IMR-90 (cell line): ENCODE measurements at regions not wholly inside any gene's neighbourhood (a gene's known extent, or its start where the extent isn't known, plus 50 kb on each side); places are given as distances from the start of the nearest gene placed in this dataset.

ENCODE experiments used
- ATAC-seq: fragments of 200-7000 bp; cut with Tn5 transposase; 2 replicates; pipeline ENCODE4 v1.9.1; 2020; ENCODE audit warnings: low read depth, mild to moderate bottlenecking, moderate library complexity
- BruUV-seq: library from RNA; stranded (reverse); fragments of 400-500 nt; replicated peaks from 2 replicates; lab custom pipeline; 2021; lab: Mats Ljungman, UMichigan
- CTCF ChIA-PET: fragments of 300-600 bp; formaldehyde crosslinking; extraction: SDS; loops from one replicate; lab custom pipeline; 2021; ENCODE audit warnings: antibody characterized with exemption; lab: Yijun Ruan, JAX
- POLR2A ChIA-PET: fragments of 300-600 bp; sonication (Branson Sonifier 250); formaldehyde crosslinking; loops from one replicate; lab custom pipeline; 2022; ENCODE audit warnings: antibody characterized with exemption; ENCODE audit not compliant: unreplicated experiment; lab: Charles Lee
- DNase-seq: peaks from one replicate; pipeline ENCODE4 v3.0.0; 2013
- H2AFZ ChIP-seq: replicated peaks from 2 replicates; pipeline ENCODE3; 2013; ENCODE audit warnings: low read length, mild to moderate bottlenecking; ENCODE audit not compliant: poor library complexity
- H2AK5ac ChIP-seq: 2 replicates; pipeline ENCODE4 v1.6.1; 2013; ENCODE audit warnings: low read depth, low read length, inconsistent platforms
- H2AK9ac ChIP-seq: replicated peaks from 2 replicates; pipeline ENCODE3; 2013; ENCODE audit warnings: mild to moderate bottlenecking, low read depth, low read length, moderate library complexity; ENCODE audit not compliant: poor library complexity
- H2BK120ac ChIP-seq: 2 replicates; pipeline ENCODE4 v1.6.1; 2013; ENCODE audit warnings: low read depth, low read length, inconsistent platforms
- H2BK15ac ChIP-seq: 3 replicates; pipeline ENCODE4 v1.6.1; 2013; ENCODE audit warnings: low read depth, low read length, inconsistent platforms
- H2BK20ac ChIP-seq: 2 replicates; pipeline ENCODE4 v1.6.1; 2013; ENCODE audit warnings: low read depth, mild to moderate bottlenecking, inconsistent platforms, low read length, moderate library complexity
- H2BK5ac ChIP-seq: 2 replicates; pipeline ENCODE4 v1.6.1; 2013; ENCODE audit warnings: mild to moderate bottlenecking, low read depth, low read length, inconsistent platforms; ENCODE audit not compliant: poor library complexity, severe bottlenecking
- H3K14ac ChIP-seq: replicated peaks from 2 replicates; pipeline ENCODE4 v1.6.1; 2013; ENCODE audit warnings: low read depth, low read length, inconsistent platforms
- H3K18ac ChIP-seq: 2 replicates; pipeline ENCODE4 v1.6.1; 2013; ENCODE audit warnings: low read depth, low read length, control low read depth
- H3K23ac ChIP-seq: 2 replicates; pipeline ENCODE4 v1.6.1; 2013; ENCODE audit warnings: low read depth, low read length, inconsistent platforms
- H3K27ac ChIP-seq: 2 replicates; pipeline ENCODE4 v1.5.1; 2013; ENCODE audit warnings: mild to moderate bottlenecking, control low read depth, low read length; ENCODE audit not compliant: insufficient read depth
- H3K27me3 ChIP-seq: 2 replicates; pipeline ENCODE4 v1.6.1; 2013; ENCODE audit warnings: low read length; ENCODE audit not compliant: control insufficient read depth, insufficient read depth
- H3K36me3 ChIP-seq: 2 replicates; pipeline ENCODE4 v1.6.1; 2013; ENCODE audit warnings: low read length, mixed read lengths; ENCODE audit not compliant: control insufficient read depth, insufficient read depth
- H3K4ac ChIP-seq: 2 replicates; pipeline ENCODE4 v1.6.1; 2013; ENCODE audit warnings: low read depth, low read length, inconsistent platforms
- H3K4me1 ChIP-seq: 2 replicates; pipeline ENCODE4 v1.6.1; 2013; ENCODE audit warnings: low read length, mixed read lengths; ENCODE audit not compliant: control insufficient read depth, insufficient read depth
- H3K4me2 ChIP-seq: 2 replicates; pipeline ENCODE4 v1.6.1; 2013; ENCODE audit warnings: low read depth, mild to moderate bottlenecking, control low read depth, low read length, moderate library complexity
- H3K4me3 ChIP-seq: 2 replicates; pipeline ENCODE4 v1.5.1; 2013; ENCODE audit warnings: low read depth, mild to moderate bottlenecking, control low read depth, low read length, moderate library complexity; ENCODE audit not compliant: insufficient read depth
- H3K56ac ChIP-seq: 2 replicates; pipeline ENCODE4 v1.6.1; 2013; ENCODE audit warnings: low read length, inconsistent platforms; ENCODE audit not compliant: insufficient read depth; ENCODE audit errors: extremely low read depth
- H3K79me1 ChIP-seq, 2 experiments: 2 replicates each; pipeline ENCODE4 v1.6.1; 2013; ENCODE audit warnings: low read length in 2 of 2, inconsistent platforms in 1 of 2, low read depth in 1 of 2
- H3K9ac ChIP-seq: 2 replicates; pipeline ENCODE4 v1.6.1; 2013; ENCODE audit warnings: low read depth, low read length, control low read depth
- H3K9me1 ChIP-seq: 2 replicates; pipeline ENCODE4 v1.6.1; 2013; ENCODE audit warnings: low read length, inconsistent platforms; ENCODE audit not compliant: insufficient read depth
- H3K9me3 ChIP-seq: 2 replicates; pipeline ENCODE4 v1.6.1; 2013; ENCODE audit warnings: low read length; ENCODE audit not compliant: control insufficient read depth, insufficient read depth
- H4K20me1 ChIP-seq: 2 replicates; pipeline ENCODE4 v1.6.1; 2013; ENCODE audit warnings: low read length, inconsistent platforms; ENCODE audit not compliant: insufficient read depth
- H4K5ac ChIP-seq: 2 replicates; pipeline ENCODE4 v1.6.1; 2013; ENCODE audit warnings: mild to moderate bottlenecking, low read depth, low read length, control low read depth
- H4K8ac ChIP-seq, 2 experiments: 2 replicates each; pipeline ENCODE4 v1.6.1; 2013; ENCODE audit warnings: low read depth in 2 of 2, low read length in 2 of 2, control low read depth in 1 of 2, inconsistent platforms in 1 of 2
- H4K91ac ChIP-seq: 2 replicates; pipeline ENCODE4 v1.6.1; 2013; ENCODE audit warnings: low read depth, low read length, inconsistent platforms; ENCODE audit not compliant: insufficient read depth
- FOS ChIP-seq: fragments of 150-350 bp; IDR thresholded peaks from 2 replicates; pipeline ENCODE4 v1.6.1; 2016; ENCODE audit warnings: low read depth, low read length
- MAZ ChIP-seq: IDR thresholded peaks from 2 replicates; pipeline ENCODE4 v1.6.1; 2012; ENCODE audit warnings: low read depth, mild to moderate bottlenecking, low read length, improper control_type of control experiment, moderate library complexity, borderline replicate concordance
- NFE2L2 ChIP-seq: fragments of 150-350 bp; IDR thresholded peaks from 2 replicates; pipeline ENCODE4 v1.6.1; 2016; ENCODE audit warnings: low read depth, mild to moderate bottlenecking, low read length
- POLR2A ChIP-seq: IDR thresholded peaks from 2 replicates; pipeline ENCODE4 v1.6.1; 2012; ENCODE audit warnings: mild to moderate bottlenecking, low read depth, low read length
- RCOR1 ChIP-seq: IDR thresholded peaks from 2 replicates; pipeline ENCODE4 v1.6.1; 2012; ENCODE audit warnings: mild to moderate bottlenecking, low read length, improper control_type of control experiment; ENCODE audit not compliant: insufficient replicate concordance
- WGBS, 2 experiments: methylation state at CpG; one replicate each; pipeline versions ENCODE4 v1.1.5 to v1.1.7; 2013; ENCODE audit warnings: missing lambda C conversion rate in 2 of 2; ENCODE audit not compliant: insufficient read length in 1 of 2; ENCODE audit errors: extremely low coverage in 2 of 2; 5-methylcytosine and 5-hydroxymethylcytosine counted together
- dilution Hi-C: fragments of 300-500 bp; cut with HindIII; formaldehyde crosslinking; loops from one replicate; pipeline ENCODE4 v1.14.3; 2018; ENCODE audit warnings: low sequenced_read_pairs; ENCODE audit not compliant: unreplicated experiment
- in situ Hi-C: fragments of 300-500 bp; cut with MboI; formaldehyde crosslinking; loops from 3 replicates; pipeline ENCODE4 v1.14.3; 2019; ENCODE audit warnings: low sequenced_read_pairs, inconsistent platforms, mixed read lengths
- intact Hi-C: fragments of 100-400 bp; cut with micrococcal nuclease; formaldehyde crosslinking; loops from 2 replicates; pipeline ENCODE4 v1.10.0; 2022
- TF ChIP-seq, protein P1 (sequence below): conservative IDR thresholded peaks from 2 replicates; pipeline ENCODE4 v1.5.1; 2012; ENCODE audit warnings: mild to moderate bottlenecking, low read depth, low read length, improper control_type of control experiment
- TF ChIP-seq, protein P2 (sequence below): fragments of 150-350 bp; IDR thresholded peaks from 2 replicates; pipeline ENCODE4 v1.6.1; 2017; ENCODE audit warnings: mild to moderate bottlenecking, antibody characterized with exemption, low read length, low read depth

DNA sequence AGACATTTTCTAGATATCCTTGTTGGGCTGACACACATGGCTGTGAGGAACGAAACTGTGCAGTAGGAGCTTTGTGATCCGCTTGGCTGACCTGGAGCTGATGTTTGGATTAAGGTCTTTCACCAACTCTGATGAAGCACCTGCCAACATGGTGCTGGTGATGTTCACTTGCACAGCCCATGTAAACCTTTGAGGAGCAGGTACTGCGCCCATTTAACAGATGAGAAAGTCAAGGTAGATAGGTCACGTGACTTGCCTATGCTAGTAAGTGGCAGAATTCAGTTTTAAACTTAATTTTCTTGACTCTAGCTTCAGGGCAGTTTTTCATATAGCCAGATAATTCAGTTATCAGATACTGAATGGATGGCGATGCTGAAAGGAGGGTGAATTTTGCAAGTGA, 351.9 kb downstream of the RPS24 start:
- peaks cover 46% of the 10 kb centered on the region for H3K27me3 ChIP-seq
- no peak overlapping the region for H2BK15ac ChIP-seq
- H4K20me1 ChIP-seq, result no peaks in the 10 kb centered on the region
- ChIA-PET CTCF (no interaction called here), POLR2A (no interaction called here)
- no peak overlapping the region for H3K9ac ChIP-seq
- H4K5ac ChIP-seq, result no peak overlapping the region
- BruUV-seq, result no TSS peak
- intact Hi-C loops, result no loop called here
- dilution Hi-C loops, result no loop called here
- H3K36me3 ChIP-seq, result no peaks in the 10 kb centered on the region
- no peak overlapping the region for H2BK120ac ChIP-seq
- H3K9me3 ChIP-seq, result no peaks in the 10 kb centered on the region
- TF ChIP-seq NFE2L2 (no peak), POLR2A (no peak), FOS (no peak), RCOR1 (no peak), MAZ (no peak)
- TF ChIP-seq, protein P1, sequence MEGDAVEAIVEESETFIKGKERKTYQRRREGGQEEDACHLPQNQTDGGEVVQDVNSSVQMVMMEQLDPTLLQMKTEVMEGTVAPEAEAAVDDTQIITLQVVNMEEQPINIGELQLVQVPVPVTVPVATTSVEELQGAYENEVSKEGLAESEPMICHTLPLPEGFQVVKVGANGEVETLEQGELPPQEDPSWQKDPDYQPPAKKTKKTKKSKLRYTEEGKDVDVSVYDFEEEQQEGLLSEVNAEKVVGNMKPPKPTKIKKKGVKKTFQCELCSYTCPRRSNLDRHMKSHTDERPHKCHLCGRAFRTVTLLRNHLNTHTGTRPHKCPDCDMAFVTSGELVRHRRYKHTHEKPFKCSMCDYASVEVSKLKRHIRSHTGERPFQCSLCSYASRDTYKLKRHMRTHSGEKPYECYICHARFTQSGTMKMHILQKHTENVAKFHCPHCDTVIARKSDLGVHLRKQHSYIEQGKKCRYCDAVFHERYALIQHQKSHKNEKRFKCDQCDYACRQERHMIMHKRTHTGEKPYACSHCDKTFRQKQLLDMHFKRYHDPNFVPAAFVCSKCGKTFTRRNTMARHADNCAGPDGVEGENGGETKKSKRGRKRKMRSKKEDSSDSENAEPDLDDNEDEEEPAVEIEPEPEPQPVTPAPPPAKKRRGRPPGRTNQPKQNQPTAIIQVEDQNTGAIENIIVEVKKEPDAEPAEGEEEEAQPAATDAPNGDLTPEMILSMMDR, result no peak
- TF ChIP-seq, protein P2, sequence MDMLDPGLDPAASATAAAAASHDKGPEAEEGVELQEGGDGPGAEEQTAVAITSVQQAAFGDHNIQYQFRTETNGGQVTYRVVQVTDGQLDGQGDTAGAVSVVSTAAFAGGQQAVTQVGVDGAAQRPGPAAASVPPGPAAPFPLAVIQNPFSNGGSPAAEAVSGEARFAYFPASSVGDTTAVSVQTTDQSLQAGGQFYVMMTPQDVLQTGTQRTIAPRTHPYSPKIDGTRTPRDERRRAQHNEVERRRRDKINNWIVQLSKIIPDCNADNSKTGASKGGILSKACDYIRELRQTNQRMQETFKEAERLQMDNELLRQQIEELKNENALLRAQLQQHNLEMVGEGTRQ, result no peak
- H3K4me3 ChIP-seq, result no peak overlapping the region
- H2BK20ac ChIP-seq, result no peak overlapping the region
- H3K4me1 ChIP-seq, result peaks cover 4% of the 10 kb centered on the region; the same call in 1 of the 2 replicates
- no peak overlapping the region for H2AK9ac ChIP-seq
- no peak overlapping the region for H3K14ac ChIP-seq
- no peak overlapping the region for H2AK5ac ChIP-seq
- in situ Hi-C loops, result no loop called here
- H4K8ac ChIP-seq, result no peak overlapping the region
- no peak overlapping the region for H2BK5ac ChIP-seq
- DNase-seq, result no peak
- H4K91ac ChIP-seq, result no peak overlapping the region
- H3K4ac ChIP-seq, result no peak overlapping the region
- H3K23ac ChIP-seq, result no peak overlapping the region
- H3K56ac ChIP-seq, result no peak overlapping the region
- no peak overlapping the region for H3K27ac ChIP-seq
- 88% methylated on average over 2 of the region's 5 CpGs; no CpG with 5 or more reads in 1 of the 2 experiments for WGBS, 2 experiments
- H3K18ac ChIP-seq, result no peak overlapping the region
- no peak overlapping the region for H3K4me2 ChIP-seq
- no peak for ATAC-seq
- H3K9me1 ChIP-seq, result no peaks in the 10 kb centered on the region
- H2AFZ ChIP-seq, result no peak overlapping the region
- H3K79me1 ChIP-seq, result no peaks in the 10 kb centered on the region
